GM18867 (cell line): ENCODE measurements at regions not wholly inside any gene's neighbourhood (a gene's known extent, or its start where the extent isn't known, plus 50 kb on each side); places are given as distances from the start of the nearest gene placed in this dataset.

ENCODE experiments used
- ATAC-seq: cut with Tn5 transposase; IDR thresholded peaks from one replicate; pipeline ENCODE4 v1.9.1; 2021; ENCODE audit warnings: mild to moderate bottlenecking, moderate library complexity; ENCODE audit not compliant: unreplicated experiment

DNA sequence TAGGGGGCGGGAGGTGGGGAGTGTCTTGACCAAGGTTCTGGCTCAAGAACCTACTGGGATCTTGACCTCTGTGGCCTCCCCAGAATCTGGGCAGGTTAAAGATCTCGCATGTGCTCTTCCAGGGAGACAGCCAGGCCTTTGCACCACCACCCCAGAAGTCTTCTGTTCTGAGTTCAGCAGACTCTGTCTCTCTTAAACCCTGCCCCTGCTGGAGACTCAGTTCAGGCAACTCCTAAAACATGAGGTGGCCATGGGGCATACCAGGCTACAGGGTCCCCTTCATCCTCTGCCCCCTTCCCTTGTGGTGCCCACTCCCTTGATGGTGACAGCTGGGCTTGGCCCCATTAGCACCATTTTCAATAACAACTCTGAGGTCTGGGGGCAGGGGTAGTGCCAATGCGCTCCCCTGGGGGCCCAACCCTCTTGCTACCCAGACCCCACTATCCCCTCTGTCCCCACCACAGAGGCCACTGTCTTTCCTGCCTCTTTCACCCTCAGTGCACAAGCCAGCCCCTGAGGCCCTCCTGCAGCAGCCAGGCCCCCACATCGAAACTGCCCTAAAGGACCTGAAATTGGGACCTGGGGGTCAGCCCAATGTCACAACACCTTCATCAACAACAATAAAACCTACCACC, 132.7 kb upstream of the RUNX3 start:
- no peak for ATAC-seq

DNA sequence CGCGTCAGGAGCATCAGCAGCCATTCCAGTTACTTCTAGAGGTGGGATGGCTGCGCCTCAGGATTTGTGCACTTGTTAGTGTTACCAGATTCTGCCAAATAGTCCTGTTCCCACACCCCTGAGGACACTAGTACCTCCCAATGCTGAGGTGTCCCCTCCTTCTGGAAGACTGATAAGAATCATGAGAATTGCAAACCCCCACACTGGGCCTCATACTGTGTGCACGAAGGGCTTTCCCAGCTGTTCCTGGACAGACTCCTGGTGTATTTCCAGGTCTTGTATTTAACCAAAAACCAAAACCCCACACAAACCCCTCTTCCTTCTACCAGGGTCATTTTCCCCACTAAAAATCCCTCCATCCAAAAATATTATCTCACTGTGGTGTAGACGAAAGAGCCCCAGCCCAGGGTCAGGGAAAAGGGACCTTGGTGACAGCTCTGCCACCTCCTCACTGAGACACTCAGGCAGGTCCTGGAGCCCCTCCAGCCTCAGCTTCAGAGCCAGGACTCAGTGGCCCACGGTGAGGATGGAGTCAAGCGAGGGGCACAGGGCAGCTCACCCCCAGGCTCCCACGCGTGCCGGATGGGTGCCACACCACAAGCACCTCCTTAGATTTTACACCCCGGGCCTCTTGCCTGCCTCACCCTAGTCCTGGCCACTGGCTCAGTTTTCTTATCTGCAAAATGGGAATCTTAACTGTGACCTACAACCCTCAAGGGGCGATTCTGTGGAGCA, 131.4 kb upstream of the RUNX3 start:
- no peak for ATAC-seq

DNA sequence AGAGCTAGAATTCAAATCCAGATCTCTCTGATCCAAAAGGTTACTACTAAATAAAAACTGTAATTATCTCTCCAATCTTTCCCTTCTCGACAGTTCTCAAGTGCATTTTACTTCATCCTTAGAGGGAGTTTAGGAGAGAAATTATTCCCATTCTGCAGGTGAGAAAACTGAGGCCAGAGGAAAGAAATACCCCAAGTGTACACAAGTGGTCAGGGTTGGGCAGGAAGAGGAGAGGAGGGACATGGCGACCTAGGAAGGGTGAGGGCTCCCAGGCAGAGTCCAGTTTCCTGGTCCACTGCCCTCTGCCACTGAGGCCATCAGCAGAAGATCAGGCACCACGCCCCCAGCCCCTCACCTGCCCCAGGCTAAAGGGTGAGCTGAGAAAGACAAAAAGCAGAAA, 127.1 kb upstream of the RUNX3 start:
- ATAC-seq = no peak

DNA sequence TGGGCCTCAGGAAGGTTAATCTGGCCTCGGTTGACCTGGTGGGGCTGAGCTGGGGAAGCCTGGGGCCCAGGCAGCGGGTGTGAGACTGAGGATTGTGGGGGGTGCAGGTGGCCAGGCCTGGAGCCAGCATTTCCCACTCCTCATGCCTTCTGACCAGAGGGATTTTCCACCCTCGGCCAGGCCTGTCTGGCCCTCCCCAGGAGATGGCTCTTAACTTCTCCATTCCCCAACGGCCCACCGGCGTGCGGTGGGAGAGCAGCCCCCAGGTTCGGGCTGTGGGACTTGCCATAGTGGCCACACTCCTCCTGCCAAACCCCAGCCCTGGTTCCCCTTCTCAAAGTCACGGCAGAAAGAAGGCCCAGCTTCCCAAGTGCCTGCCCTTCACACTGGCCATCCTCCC, 126.5 kb upstream of the RUNX3 start:
- no peak for ATAC-seq

DNA sequence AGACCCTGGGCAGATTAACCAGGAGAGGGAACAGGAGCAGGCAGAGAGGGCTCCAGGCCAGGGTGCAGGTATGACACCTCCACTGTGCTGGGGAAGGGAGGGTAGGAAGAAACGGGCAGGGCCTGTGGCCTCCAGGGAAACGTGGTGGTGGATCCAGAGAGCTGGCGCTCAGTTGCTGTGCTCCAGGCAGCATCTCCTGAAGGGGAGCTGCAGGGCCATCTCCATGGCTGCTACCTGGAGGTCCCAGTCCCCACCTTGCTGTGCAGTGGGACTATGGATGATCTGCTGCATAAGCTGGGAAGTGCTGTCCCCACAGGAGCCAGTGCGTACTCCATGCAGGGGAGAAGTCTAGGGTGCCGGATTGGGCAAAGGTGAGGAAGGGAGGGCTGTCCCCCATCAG, 125.9 kb upstream of the RUNX3 start:
- ATAC-seq = no peak

DNA sequence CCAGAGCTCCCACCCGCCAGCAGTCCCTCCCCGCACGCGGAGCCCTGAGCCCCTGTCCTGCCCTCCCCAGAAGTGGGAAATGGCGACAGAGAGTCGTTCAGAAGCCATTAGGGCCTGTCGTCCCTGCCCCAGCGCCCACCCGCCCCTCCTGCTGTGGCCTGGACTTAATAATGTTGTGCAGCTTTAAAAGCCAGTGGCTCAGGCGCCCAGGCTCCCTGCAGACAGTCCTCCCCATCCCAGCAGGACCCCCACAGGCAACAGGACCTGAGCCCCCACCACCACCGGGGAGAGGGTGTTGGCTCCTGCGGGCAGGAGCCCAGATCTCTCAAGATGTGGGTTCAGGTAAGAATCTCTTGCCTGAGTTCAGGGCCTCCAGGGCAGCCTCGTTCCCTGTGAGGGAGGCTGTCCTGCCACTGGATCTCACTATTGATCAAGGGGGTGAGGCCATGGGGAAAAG, 125.3 kb upstream of the RUNX3 start:
- ATAC-seq = no peak

DNA sequence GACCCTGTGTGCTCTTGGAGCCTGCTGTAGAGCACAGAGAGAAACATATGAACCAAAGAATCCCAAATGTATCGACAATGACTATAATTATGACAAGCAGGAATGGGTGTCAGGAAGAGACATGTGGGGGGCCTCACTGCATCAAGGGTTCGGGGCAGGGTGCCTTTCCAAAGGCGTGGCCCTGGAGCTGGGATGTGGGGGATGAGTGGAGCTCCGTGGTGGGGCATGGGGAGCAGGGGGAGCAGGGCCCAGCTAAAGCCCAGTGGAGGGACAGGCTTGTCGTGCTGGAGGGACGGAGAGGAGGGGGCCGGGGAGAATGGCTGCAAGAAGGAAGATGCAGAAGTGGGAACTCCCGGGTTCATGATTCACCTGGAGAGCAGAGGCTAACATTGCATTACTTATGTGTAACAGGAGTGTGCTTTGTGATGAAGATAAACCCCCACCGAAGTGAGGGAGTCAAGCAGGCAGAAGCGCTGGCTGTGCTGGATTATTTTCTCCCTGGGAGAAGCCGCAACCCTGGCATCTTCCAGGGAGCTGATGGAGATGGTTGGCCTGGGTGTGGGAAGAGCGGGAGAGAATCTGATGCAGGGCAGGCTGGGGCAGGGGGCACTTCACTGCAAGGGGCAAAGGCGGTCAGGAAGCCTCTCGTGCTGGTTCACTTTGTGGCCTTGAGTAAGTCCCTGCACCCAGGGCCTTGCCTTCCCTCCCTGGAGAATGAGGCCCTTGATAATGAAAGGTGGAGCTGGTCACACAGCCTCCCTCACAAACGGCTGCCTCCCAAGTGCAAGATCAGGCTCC, 124.6 kb upstream of the RUNX3 start:
- ATAC-seq = no peak

DNA sequence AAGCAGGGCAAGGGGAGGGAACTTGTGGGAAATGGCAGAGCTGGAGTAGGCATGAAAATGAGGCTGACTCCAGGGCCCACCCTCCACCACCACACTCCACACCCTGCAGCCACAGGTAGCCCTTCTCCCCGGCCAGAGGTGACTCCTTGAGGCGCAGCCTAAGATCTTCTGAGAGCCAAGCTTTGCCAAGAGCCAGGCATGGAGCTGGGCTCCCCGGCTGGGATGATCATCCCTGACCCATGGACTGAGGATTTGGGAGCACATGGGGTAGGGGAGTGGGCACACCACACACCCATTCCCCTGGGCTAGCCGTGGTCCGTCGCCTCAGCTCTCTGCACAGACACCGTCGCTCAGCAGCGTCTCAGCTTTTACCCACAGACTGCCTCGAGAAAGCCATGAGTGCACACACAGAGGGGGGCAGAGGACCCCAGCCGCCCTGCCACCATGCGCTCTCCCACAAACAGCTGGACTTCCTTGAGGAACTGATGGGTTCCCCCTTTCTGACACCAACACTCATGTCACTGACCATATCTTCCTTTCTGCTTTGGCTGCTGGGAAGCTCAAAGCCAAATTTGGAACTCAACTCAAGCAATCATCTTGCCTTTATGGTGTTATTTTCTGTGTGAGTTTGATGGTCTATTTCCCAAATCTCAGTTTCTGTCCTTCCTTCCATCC, 123.6 kb upstream of the RUNX3 start:
- ATAC-seq = no peak

DNA sequence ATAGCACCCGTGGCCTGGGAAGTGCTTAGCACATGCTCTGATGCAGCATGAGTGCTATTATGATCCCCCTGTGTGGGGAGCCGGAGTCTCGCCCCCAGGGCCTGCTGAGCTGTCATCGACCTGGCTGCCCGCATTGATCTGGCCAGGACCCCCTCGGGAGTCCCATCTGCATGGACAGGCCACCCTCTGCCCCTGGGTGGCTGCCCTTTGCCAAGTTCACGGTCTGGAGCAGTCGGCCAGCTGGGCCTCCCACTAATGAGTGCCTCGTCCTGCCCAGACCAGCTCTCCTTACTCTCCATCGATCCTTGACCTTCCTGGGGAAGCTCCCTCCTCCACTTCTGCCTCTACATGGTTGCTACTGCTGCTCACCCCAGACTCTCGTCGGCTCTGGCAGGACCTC, 121.8 kb upstream of the RUNX3 start:
- no peak for ATAC-seq

DNA sequence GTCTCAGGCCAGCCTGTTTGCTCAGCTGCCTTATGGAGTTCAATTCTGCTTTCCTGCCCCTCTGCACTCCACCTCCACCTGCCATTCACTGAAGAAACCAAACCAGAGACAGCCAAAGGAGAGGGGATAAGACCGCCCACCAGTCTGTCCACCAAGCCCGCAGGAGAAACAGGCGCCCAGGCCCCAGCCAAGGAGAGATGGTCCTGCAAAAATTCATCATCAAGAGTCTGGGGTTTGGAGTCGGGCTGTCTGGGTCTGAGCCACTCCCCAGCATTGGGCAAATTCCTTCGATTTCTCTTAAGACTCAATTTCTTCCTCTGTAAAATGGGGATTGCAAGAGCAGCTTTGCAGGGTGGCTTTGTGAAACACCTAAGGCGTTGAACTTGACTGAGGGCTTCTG, 121.4 kb upstream of the RUNX3 start:
- no peak for ATAC-seq

GRCh38 chr1:25050165-25050564, 120.1 kb upstream of the RUNX3 start:
- ATAC-seq = no peak

- ATAC-seq = no peak
These were observed 119.1 kb upstream of the RUNX3 start for GRCh38 chr1:25049190-25049589.

- ATAC-seq = no peak
These were observed 118.7 kb upstream of the RUNX3 start for GRCh38 chr1:25048728-25049127.

- ATAC-seq = no peak
These were observed 117.6 kb upstream of the RUNX3 start for GRCh38 chr1:25047506-25048240.

GRCh38 chr1:25046194-25046532, 116.1 kb upstream of the RUNX3 start:
- ATAC-seq = no peak

DNA sequence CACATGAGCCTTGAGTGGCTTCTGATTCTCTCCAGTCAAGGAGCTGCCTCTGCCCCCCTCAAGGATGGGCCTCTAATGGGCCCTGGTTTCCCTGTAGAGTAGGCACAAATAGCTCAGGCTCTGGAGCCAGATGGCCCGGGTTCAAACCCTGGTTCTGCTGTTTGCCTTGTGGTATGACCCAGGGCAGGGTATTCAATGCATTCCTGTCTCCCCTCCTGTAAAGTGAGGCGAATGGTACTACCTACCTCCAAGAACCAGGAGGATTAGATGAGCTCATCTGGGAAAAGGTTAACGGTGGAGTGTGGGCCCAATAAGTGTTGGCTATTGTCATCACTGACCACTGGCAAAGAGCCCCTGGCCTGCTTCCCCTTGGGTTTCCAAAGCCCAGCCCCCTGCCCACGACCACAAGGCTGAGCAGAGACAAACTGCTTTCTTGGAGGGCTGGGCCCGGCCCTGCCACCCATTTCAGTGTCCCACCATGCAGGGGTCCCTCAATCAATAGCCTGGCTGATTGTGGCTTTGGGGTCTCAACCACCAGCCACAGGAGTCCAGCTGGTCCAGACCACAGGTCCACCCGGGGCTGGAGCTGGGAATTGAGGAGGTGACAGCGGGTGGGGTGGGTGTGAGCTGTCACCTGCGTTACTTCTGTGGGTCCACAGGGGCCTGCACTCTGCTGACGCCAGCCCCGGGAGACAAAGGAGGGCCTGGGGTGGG, 115.6 kb upstream of the RUNX3 start:
- no peak for ATAC-seq

DNA sequence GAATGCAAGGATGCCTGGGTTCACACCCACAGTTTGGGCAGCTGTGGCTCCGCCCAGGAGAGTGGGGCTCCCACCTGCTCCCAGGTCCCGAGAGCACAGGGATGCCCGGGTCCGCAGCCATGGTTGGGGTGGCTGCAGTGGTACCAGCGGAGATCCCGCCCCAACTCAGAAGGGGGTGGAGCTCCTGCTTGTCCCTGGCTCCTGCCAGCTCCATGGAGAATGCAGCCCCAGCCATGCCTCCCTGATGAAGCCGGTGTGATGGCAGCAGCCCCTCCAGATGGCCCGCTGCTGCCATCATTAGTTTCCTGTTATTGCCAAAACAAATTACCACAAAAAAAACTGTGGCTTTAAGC, 113.1 kb upstream of the RUNX3 start:
- ATAC-seq = no peak

GRCh38 chr1:25042331-25043227, 112.5 kb upstream of the RUNX3 start:
- ATAC-seq = no peak

GRCh38 chr1:25041916-25042315, 111.8 kb upstream of the RUNX3 start:
- no peak for ATAC-seq
